Thymus (tissue), 11 donors: ENCODE measurements at regions not wholly inside any gene's neighbourhood (a gene's known extent, or its start where the extent isn't known, plus 50 kb on each side); places are given as distances from the start of the nearest gene placed in this dataset.

Experiments
- DNase-seq, 9 donors: peaks; one replicate each; pipeline ENCODE4 v3.0.0-alpha.2; 2013; ENCODE audit warnings: low spot score in 9 of 9, low read depth in 6 of 9, missing footprints in 1 of 9
- H3K27ac ChIP-seq, 2 donors: one replicate each; pipeline ENCODE4 v1.5.1; 2013; ENCODE audit warnings: control low read depth in 1 of 2, low read depth in 1 of 2, low read length in 1 of 2, mild to moderate bottlenecking in 1 of 2, moderate library complexity in 1 of 2
- H3K27me3 ChIP-seq, 2 donors: one replicate each; pipeline ENCODE4 v1.5.1; 2013; ENCODE audit warnings: low read length in 1 of 2; ENCODE audit not compliant: control insufficient read depth in 2 of 2, insufficient read depth in 1 of 2
- H3K36me3 ChIP-seq, 2 donors: one replicate each; pipeline ENCODE4 v1.5.1; 2013; ENCODE audit warnings: low read length in 1 of 2, mild to moderate bottlenecking in 1 of 2, moderate library complexity in 1 of 2; ENCODE audit not compliant: control insufficient read depth in 2 of 2, insufficient read depth in 2 of 2
- H3K4me1 ChIP-seq, 2 donors: one replicate each; pipeline ENCODE4 v1.5.1; 2013; ENCODE audit warnings: low read length in 2 of 2; ENCODE audit not compliant: control insufficient read depth in 2 of 2, insufficient read depth in 2 of 2
- H3K4me3 ChIP-seq, 2 donors: one replicate each; pipeline ENCODE4 v1.5.1; 2013; ENCODE audit warnings: low read length in 2 of 2, control low read depth in 1 of 2, mild to moderate bottlenecking in 1 of 2
- H3K9me3 ChIP-seq, 2 donors: one replicate each; pipeline ENCODE4 v1.5.1; 2013; ENCODE audit warnings: low read length in 1 of 2, mild to moderate bottlenecking in 1 of 2; ENCODE audit not compliant: control insufficient read depth in 2 of 2, insufficient read depth in 1 of 2
- WGBS: extraction: QIAGEN DNeasy Blood & Tissue Kit; methylation state at CpG from one replicate; pipeline ENCODE4 v1.1.7; 2013; 5-methylcytosine and 5-hydroxymethylcytosine counted together
- donor health status: healthy.

GRCh38 chr7:25858525-25859411 is 293.2 kb upstream of the NFE2L3 start:
- WGBS = 14% methylated on average over 47 of the region's 47 CpGs
- peak in 2 of 9 donors; percentile 18 to 47 for DNase-seq
- H3K4me1 ChIP-seq = peaks cover 17 to 40% of the 10 kb centered on the region in 2 donors
- peaks cover 0 to 3% of the 10 kb centered on the region in 2 donors for H3K36me3 ChIP-seq
- H3K9me3 ChIP-seq = peaks cover 22 to 34% of the 10 kb centered on the region in 2 donors
- H3K27ac ChIP-seq = no peak overlapping the region
- peaks cover 96 to 100% of the 10 kb centered on the region in 2 donors for H3K27me3 ChIP-seq
- H3K4me3 ChIP-seq = no peak overlapping the region

- Histone ChIP-seq H3K9me3 (peaks cover 22 to 34% of the 10 kb centered on the region in 2 donors), H3K27me3 (peaks cover 88 to 100% of the 10 kb centered on the region in 2 donors), H3K4me1 (peaks cover 17 to 40% of the 10 kb centered on the region in 2 donors)
These were observed 292.4 kb upstream of the NFE2L3 start for GRCh38 chr7:25859412-25860274.

GRCh38 chr7:25860275-25861163 is 291.5 kb upstream of the NFE2L3 start:
- H3K27me3 ChIP-seq = peaks cover 80 to 99% of the 10 kb centered on the region in 2 donors
- H3K4me1 ChIP-seq = peaks cover 17 to 40% of the 10 kb centered on the region in 2 donors
- H3K36me3 ChIP-seq = peaks cover 0 to 3% of the 10 kb centered on the region in 2 donors
- no peak overlapping the region for H3K4me3 ChIP-seq
- DNase-seq = peak in 2 of 9 donors; percentile 15 to 45
- 12% methylated on average over 36 of the region's 36 CpGs for whole genome bisulfite sequencing
- H3K9me3 ChIP-seq = peaks cover 19 to 32% of the 10 kb centered on the region in 2 donors
- H3K27ac ChIP-seq = no peak overlapping the region

More at GRCh38 chr7:25859412-25860274, 292.4 kb upstream of the NFE2L3 start:
- Histone ChIP-seq H3K27ac (no peak overlapping the region), H3K4me3 (no peak overlapping the region), H3K36me3 (peaks cover 0 to 3% of the 10 kb centered on the region in 2 donors)
- 19% methylated on average over 19 of the region's 19 CpGs for WGBS
- peak in 2 of 9 donors; percentile 2 to 34 for DNase-seq

GRCh38 chr7:25861164-25861496 is 290.9 kb upstream of the NFE2L3 start:
- Histone ChIP-seq H3K4me1 (peaks cover 17 to 40% of the 10 kb centered on the region in 2 donors), H3K27me3 (peaks cover 76 to 99% of the 10 kb centered on the region in 2 donors), H3K27ac (no peak overlapping the region), H3K36me3 (peaks cover 0 to 3% of the 10 kb centered on the region in 2 donors), H3K4me3 (no peak overlapping the region), H3K9me3 (peaks cover 19 to 32% of the 10 kb centered on the region in 2 donors)
- DNase-seq = peak in 1 of 9 donors; percentile 23
- WGBS = 17% methylated on average over 7 of the region's 7 CpGs

- H3K27ac ChIP-seq = no peak overlapping the region
- H3K36me3 ChIP-seq = peaks cover 0 to 3% of the 10 kb centered on the region in 2 donors
- peak overlapping the region; percentile 15 to 36 for H3K4me3 ChIP-seq
- peaks cover 19 to 32% of the 10 kb centered on the region in 2 donors for H3K9me3 ChIP-seq
- WGBS = 6% methylated on average over 15 of the region's 15 CpGs
- H3K27me3 ChIP-seq = peaks cover 74 to 99% of the 10 kb centered on the region in 2 donors
- DNase-seq = peak in 2 of 9 donors; percentile 4 to 33
- peaks cover 12 to 35% of the 10 kb centered on the region in 2 donors for H3K4me1 ChIP-seq
These were observed 290.3 kb upstream of the NFE2L3 start for GRCh38 chr7:25861601-25862260.

GRCh38 chr7:25862261-25863004 is 289.6 kb upstream of the NFE2L3 start:
- H3K36me3 ChIP-seq = peaks cover 0 to 3% of the 10 kb centered on the region in 2 donors
- peak; percentile 80 to 97 (median 90) for DNase-seq
- peak overlapping the region; percentile 15 to 36 for H3K4me3 ChIP-seq
- H3K9me3 ChIP-seq = peaks cover 15 to 25% of the 10 kb centered on the region in 2 donors
- H3K4me1 ChIP-seq = peaks cover 10 to 28% of the 10 kb centered on the region in 2 donors
- H3K27me3 ChIP-seq = peaks cover 67 to 98% of the 10 kb centered on the region in 2 donors
- H3K27ac ChIP-seq = no peak overlapping the region
- under 1% methylated on average over 45 of the region's 45 CpGs for WGBS

GRCh38 chr7:25863005-25863728 is 288.8 kb upstream of the NFE2L3 start:
- WGBS = 12% methylated on average over 13 of the region's 13 CpGs
- DNase-seq = peak in 1 of 9 donors; percentile 8
- H3K27me3 ChIP-seq = peaks cover 64 to 98% of the 10 kb centered on the region in 2 donors
- peaks cover 12 to 25% of the 10 kb centered on the region in 2 donors for H3K9me3 ChIP-seq
- peaks cover 10 to 23% of the 10 kb centered on the region in 2 donors for H3K4me1 ChIP-seq
- no peak overlapping the region for H3K27ac ChIP-seq
- H3K36me3 ChIP-seq = peaks cover 0 to 3% of the 10 kb centered on the region in 2 donors
- peak overlapping the region in 1 of 2 donors; percentile 36 for H3K4me3 ChIP-seq
